Fibroblast of the conjunctiva (primary cell): ENCODE measurements at regions not wholly inside any gene's neighbourhood (a gene's known extent, or its start where the extent isn't known, plus 50 kb on each side); places are given as distances from the start of the nearest gene placed in this dataset.
"Not testable (repeated sequence)": the region's sequence is repeated elsewhere in the genome, so short reads cannot be mapped to it uniquely, and the experiment has no call there.

Source experiments
- DNase-seq: peaks from one replicate; pipeline ENCODE4 v3.0.0-alpha.2; 2010; ENCODE audit warnings: low read depth

- DNase-seq = no peak
These were observed 1751.9 kb downstream of the ARAP2 start for GRCh38 chr4:34492414-34492813.

GRCh38 chr4:34502086-34502485 is 1742.2 kb downstream of the ARAP2 start:
- DNase-seq = no peak

GRCh38 chr4:34504731-34505130 is 1739.6 kb downstream of the ARAP2 start:
- DNase-seq = not testable (repeated sequence)

- DNase-seq = not testable (repeated sequence)
These were observed 1737.7 kb downstream of the ARAP2 start for GRCh38 chr4:34506511-34507092.

- DNase-seq = no peak
These were observed 1731.7 kb downstream of the ARAP2 start for GRCh38 chr4:34512616-34513015.

- DNase-seq = no peak
These were observed 1727.8 kb downstream of the ARAP2 start for GRCh38 chr4:34516524-34516923.

- no peak for DNase-seq
These were observed 1709.4 kb downstream of the ARAP2 start for GRCh38 chr4:34534916-34535315.

- DNase-seq = no peak
These were observed 1678.2 kb downstream of the ARAP2 start for GRCh38 chr4:34566091-34566490.

- no peak for DNase-seq
These were observed 1672.3 kb downstream of the ARAP2 start for GRCh38 chr4:34572026-34572425.

GRCh38 chr4:34615315-34615714 is 1629.0 kb downstream of the ARAP2 start:
- no peak for DNase-seq

- peak; percentile 3 for DNase-seq
These were observed 1624.7 kb downstream of the ARAP2 start for GRCh38 chr4:34619531-34620162.

GRCh38 chr4:34628471-34628870 is 1615.8 kb downstream of the ARAP2 start:
- DNase-seq = no peak

GRCh38 chr4:34629451-34629850 is 1614.9 kb downstream of the ARAP2 start:
- no peak for DNase-seq

GRCh38 chr4:34633241-34633640 is 1611.1 kb downstream of the ARAP2 start:
- DNase-seq = no peak

GRCh38 chr4:34636623-34637022 is 1607.7 kb downstream of the ARAP2 start:
- DNase-seq = no peak

GRCh38 chr4:34643476-34643875 is 1600.8 kb downstream of the ARAP2 start:
- DNase-seq = no peak

- no peak for DNase-seq
These were observed 1599.7 kb downstream of the ARAP2 start for GRCh38 chr4:34644579-34645115.

GRCh38 chr4:34649716-34650115 is 1594.6 kb downstream of the ARAP2 start:
- DNase-seq = no peak

GRCh38 chr4:34664051-34664450 is 1580.3 kb downstream of the ARAP2 start:
- DNase-seq = no peak

- DNase-seq = no peak
These were observed 1567.9 kb downstream of the ARAP2 start for GRCh38 chr4:34676400-34676799.

GRCh38 chr4:34678431-34678830 is 1565.9 kb downstream of the ARAP2 start:
- no peak for DNase-seq

GRCh38 chr4:34679228-34679627 is 1565.1 kb downstream of the ARAP2 start:
- no peak for DNase-seq

- DNase-seq = no peak
These were observed 1534.8 kb downstream of the ARAP2 start for GRCh38 chr4:34709564-34709963.
